ENCODE measurements at regions not wholly inside any gene's neighbourhood (a gene's known extent, or its start where the extent isn't known, plus 50 kb on each side); places are given as distances from the start of the nearest gene placed in this dataset.

DNA sequence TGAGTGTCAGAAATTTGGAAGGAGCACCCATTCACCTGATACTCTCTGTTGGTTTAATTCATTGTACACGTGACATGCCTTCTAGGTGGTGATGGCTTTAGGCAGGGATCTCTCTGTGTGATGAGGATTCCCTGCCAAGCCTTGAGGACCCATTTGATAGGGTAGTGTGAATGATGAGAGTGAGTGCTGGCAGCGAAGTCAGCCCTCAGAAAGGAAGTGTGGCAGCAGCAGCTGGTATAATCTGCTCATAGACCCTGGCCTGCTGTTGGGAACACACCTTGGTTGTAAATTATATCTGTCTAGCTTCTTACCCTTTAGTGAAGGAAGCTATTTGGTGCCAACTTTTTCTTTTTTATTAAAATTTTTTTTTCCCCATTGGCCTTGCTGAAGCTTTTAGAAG lies 164.5 kb downstream of the HAUS1 start:
- no peak for TF ChIP-seq ELF4 (IDR thresholded peaks at IDR 0.05)
- no peak for TF ChIP-seq LEF1 (IDR thresholded peaks at IDR 0.05; ENCODE audit: borderline replicate concordance)
- no peak for TF ChIP-seq SUZ12 (IDR thresholded peaks at IDR 0.05)
- no peak for TF ChIP-seq FOXM1 (IDR thresholded peaks at IDR 0.05; ENCODE audit: borderline replicate concordance)
- no peak for TF ChIP-seq FOXA1 (IDR thresholded peaks at IDR 0.05)
- no peak for TF ChIP-seq BHLHE40 (IDR thresholded peaks at IDR 0.05; ENCODE audit: borderline replicate concordance)
- TF ChIP-seq L3MBTL2 (conservative IDR thresholded peaks at IDR 0.05): no peak
- TF ChIP-seq SP1 (IDR thresholded peaks at IDR 0.05): no peak
